Epithelial cell of esophagus (primary cell): ENCODE measurements at regions not wholly inside any gene's neighbourhood (a gene's known extent, or its start where the extent isn't known, plus 50 kb on each side); places are given as distances from the start of the nearest gene placed in this dataset.

ENCODE experiments used
- DNase-seq: peaks from one replicate; pipeline ENCODE4 v3.0.0; 2010; ENCODE audit warnings: low read depth
- H3K4me3 ChIP-seq: 2 replicates; pipeline ENCODE4 v1.5.1; 2011; ENCODE audit warnings: mild to moderate bottlenecking, low read length, control low read depth
- CTCF ChIP-seq: IDR thresholded peaks from 2 replicates; pipeline ENCODE4 v1.5.1; 2011; ENCODE audit warnings: low read depth, mild to moderate bottlenecking, low read length, control low read depth, inconsistent platforms; ENCODE audit not compliant: insufficient read depth; ENCODE audit errors: missing control alignments

GRCh38 chr3:102054543-102055080, 205.3 kb downstream of the NFKBIZ start:
- DNase-seq, result no peak
- H3K4me3 ChIP-seq, result no peak overlapping the region
- TF ChIP-seq CTCF, result no peak

- no peak for TF ChIP-seq CTCF
- no peak for DNase-seq
- no peak overlapping the region for H3K4me3 ChIP-seq
Measured at GRCh38 chr3:102057781-102058421, 208.6 kb downstream of the NFKBIZ start.

GRCh38 chr3:102059145-102059943, 210.0 kb downstream of the NFKBIZ start:
- no peak overlapping the region for H3K4me3 ChIP-seq
- TF ChIP-seq CTCF, result no peak
- no peak for DNase-seq

GRCh38 chr3:102060814-102061213, 211.5 kb downstream of the NFKBIZ start:
- H3K4me3 ChIP-seq, result no peak overlapping the region
- DNase-seq, result peak; percentile 26
- TF ChIP-seq CTCF, result no peak

- no peak overlapping the region for H3K4me3 ChIP-seq
- no peak for DNase-seq
- TF ChIP-seq CTCF, result no peak
Measured at GRCh38 chr3:102063572-102063971, 214.3 kb downstream of the NFKBIZ start.

GRCh38 chr3:102066470-102066869, 217.2 kb downstream of the NFKBIZ start:
- H3K4me3 ChIP-seq, result no peak overlapping the region
- TF ChIP-seq CTCF, result no peak
- no peak for DNase-seq

GRCh38 chr3:102068327-102068726, 219.0 kb downstream of the NFKBIZ start:
- DNase-seq, result no peak
- no peak for TF ChIP-seq CTCF
- H3K4me3 ChIP-seq, result no peak overlapping the region
